Testis (tissue), 2 donors: ENCODE measurements at regions not wholly inside any gene's neighbourhood (a gene's known extent, or its start where the extent isn't known, plus 50 kb on each side); places are given as distances from the start of the nearest gene placed in this dataset.

Source experiments
- POLR2A ChIP-seq: fragments of 450-650 bp; IDR thresholded peaks from one replicate; pipeline ENCODE4 v1.6.1; 2017; ENCODE audit warnings: antibody characterized with exemption, mild to moderate bottlenecking, moderate library complexity
- TF ChIP-seq, protein P1 (sequence below), 3 experiments: fragments of 450-650 bp in 2 of 3; fragments of 200-600 bp in 1 of 3; sonication (generic) in 1 of 3; IDR thresholded peaks; one replicate each; pipeline ENCODE4 v1.5.1; 2016 to 2019; ENCODE audit warnings: antibody characterized with exemption in 3 of 3, mild to moderate bottlenecking in 2 of 3, moderate library complexity in 1 of 3

DNA sequence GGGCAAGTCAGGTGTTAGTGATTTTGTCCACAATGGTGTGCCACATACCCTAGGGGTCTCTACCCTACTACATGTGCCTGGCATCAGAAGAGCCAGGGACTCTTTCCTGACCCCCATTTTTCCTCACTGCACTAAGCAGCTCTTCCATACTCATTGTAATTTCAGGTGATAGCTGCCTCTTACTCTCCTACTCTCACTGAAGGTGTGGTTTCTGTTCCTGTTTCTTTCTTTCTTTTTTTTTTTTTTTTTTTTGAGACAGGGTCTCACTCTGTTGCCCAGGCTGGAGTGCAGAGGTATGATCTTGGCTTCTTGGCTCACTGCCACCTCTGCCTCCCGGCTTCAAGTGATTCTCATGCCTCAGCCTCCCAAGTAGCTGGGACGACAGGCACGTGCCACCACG lies 164.9 kb upstream of the USP9X start:
- TF ChIP-seq POLR2A, result no peak
- TF ChIP-seq, protein P1, sequence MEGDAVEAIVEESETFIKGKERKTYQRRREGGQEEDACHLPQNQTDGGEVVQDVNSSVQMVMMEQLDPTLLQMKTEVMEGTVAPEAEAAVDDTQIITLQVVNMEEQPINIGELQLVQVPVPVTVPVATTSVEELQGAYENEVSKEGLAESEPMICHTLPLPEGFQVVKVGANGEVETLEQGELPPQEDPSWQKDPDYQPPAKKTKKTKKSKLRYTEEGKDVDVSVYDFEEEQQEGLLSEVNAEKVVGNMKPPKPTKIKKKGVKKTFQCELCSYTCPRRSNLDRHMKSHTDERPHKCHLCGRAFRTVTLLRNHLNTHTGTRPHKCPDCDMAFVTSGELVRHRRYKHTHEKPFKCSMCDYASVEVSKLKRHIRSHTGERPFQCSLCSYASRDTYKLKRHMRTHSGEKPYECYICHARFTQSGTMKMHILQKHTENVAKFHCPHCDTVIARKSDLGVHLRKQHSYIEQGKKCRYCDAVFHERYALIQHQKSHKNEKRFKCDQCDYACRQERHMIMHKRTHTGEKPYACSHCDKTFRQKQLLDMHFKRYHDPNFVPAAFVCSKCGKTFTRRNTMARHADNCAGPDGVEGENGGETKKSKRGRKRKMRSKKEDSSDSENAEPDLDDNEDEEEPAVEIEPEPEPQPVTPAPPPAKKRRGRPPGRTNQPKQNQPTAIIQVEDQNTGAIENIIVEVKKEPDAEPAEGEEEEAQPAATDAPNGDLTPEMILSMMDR (IDR thresholded peaks at IDR 0.05), result no peak
